ENCODE measurements at regions not wholly inside any gene's neighbourhood (a gene's known extent, or its start where the extent isn't known, plus 50 kb on each side); places are given as distances from the start of the nearest gene placed in this dataset.

DNA sequence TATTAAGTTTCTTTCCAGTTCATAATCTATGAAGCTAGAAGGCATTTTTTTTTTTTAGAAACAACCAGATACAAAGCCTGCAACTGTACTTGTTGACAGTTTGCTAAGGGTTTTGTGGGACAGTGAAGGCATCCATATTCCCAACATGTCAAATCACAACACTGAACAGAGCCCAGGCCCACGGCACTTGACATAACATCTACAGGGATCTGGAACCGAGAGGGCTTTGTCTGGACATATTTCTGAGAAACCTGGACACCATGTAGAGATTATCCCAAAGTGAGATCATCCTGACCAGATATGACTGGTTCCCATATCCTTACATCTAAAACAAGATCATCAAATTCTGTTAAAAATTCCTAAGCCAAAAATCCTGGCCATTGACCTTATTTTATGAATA, 336.3 kb downstream of the ACTL7B start:
- no peak for TF ChIP-seq CTCF (conservative IDR thresholded peaks at IDR 0.05; ENCODE audit: low read depth, low read length)
- no peak for TF ChIP-seq EZH2 (IDR thresholded peaks at IDR 0.05; ENCODE audit: low read length, unreplicated experiment)
- TF ChIP-seq EZH2phosphoT487 (IDR thresholded peaks at IDR 0.05; ENCODE audit: borderline replicate concordance, low read length): no peak
